Natural killer cell (primary cell): ENCODE measurements at regions not wholly inside any gene's neighbourhood (a gene's known extent, or its start where the extent isn't known, plus 50 kb on each side); places are given as distances from the start of the nearest gene placed in this dataset.

ENCODE experiments used
- ATAC-seq, 3 donors: fragments of 150-1000 bp in 2 of 3; fragments of 200-7000 bp in 1 of 3; cut with Tn5 transposase; 1 replicate in 1 of 3; 2 replicates in 2 of 3; pipeline ENCODE4 v1.10.0; 2021; ENCODE audit warnings: mild to moderate bottlenecking in 2 of 3, moderate library complexity in 2 of 3
- DNase-seq, 2 donors: peaks; one replicate each; pipeline versions ENCODE4 v3.0.0 to v3.0.0-alpha.2; 2013 to 2021; ENCODE audit warnings: mixed read lengths in 1 of 2
- H3K27ac ChIP-seq: one replicate; pipeline ENCODE4 v1.5.1; 2013; ENCODE audit warnings: mild to moderate bottlenecking, low read length
- H3K27me3 ChIP-seq: one replicate; pipeline ENCODE4 v1.6.1; 2013; ENCODE audit warnings: low read length; ENCODE audit not compliant: control insufficient read depth, insufficient read depth
- H3K36me3 ChIP-seq: one replicate; pipeline ENCODE4 v1.6.1; 2013; ENCODE audit warnings: low read length; ENCODE audit not compliant: control insufficient read depth, insufficient read depth
- H3K4me1 ChIP-seq: one replicate; pipeline ENCODE4 v1.6.1; 2013; ENCODE audit warnings: low read length; ENCODE audit not compliant: control insufficient read depth, insufficient read depth
- H3K4me3 ChIP-seq: one replicate; pipeline ENCODE4 v1.5.1; 2013; ENCODE audit warnings: low read length
- H3K9me3 ChIP-seq: one replicate; pipeline ENCODE4 v1.6.1; 2013; ENCODE audit warnings: low read length; ENCODE audit not compliant: control insufficient read depth, insufficient read depth
- H3K27ac Mint-ChIP-seq, 2 donors: one replicate each; pipeline ENCODE4 v1.8.0; 2022; ENCODE audit warnings: mild to moderate bottlenecking in 2 of 2, mixed read lengths in 2 of 2, moderate library complexity in 1 of 2
- H3K27me3 Mint-ChIP-seq, 2 donors: one replicate each; pipeline ENCODE4 v1.8.0; 2022; ENCODE audit warnings: low read depth in 2 of 2, mixed read lengths in 2 of 2
- H3K36me3 Mint-ChIP-seq: one replicate; pipeline ENCODE4 v1.8.0; 2022; ENCODE audit warnings: mixed read lengths
- H3K4me1 Mint-ChIP-seq, 2 donors: one replicate each; pipeline ENCODE4 v1.8.0; 2022; ENCODE audit warnings: mixed read lengths in 2 of 2
- H3K4me3 Mint-ChIP-seq: one replicate; pipeline ENCODE4 v1.8.0; 2022; ENCODE audit warnings: mild to moderate bottlenecking, moderate library complexity, mixed read lengths
- H3K9me3 Mint-ChIP-seq, 2 donors: one replicate each; pipeline ENCODE4 v1.8.0; 2022; ENCODE audit warnings: mixed read lengths in 2 of 2
- WGBS: methylation state at CpG from one replicate; pipeline ENCODE4 v1.1.7; 2013; ENCODE audit warnings: missing lambda C conversion rate; ENCODE audit not compliant: insufficient coverage; 5-methylcytosine and 5-hydroxymethylcytosine counted together
- intact Hi-C: fragments of 100-400 bp; cut with micrococcal nuclease; formaldehyde crosslinking; loops from one replicate; pipeline ENCODE4 v1.14.2; 2022
- TF ChIP-seq, protein P1 (sequence below): fragments of 200-600 bp; IDR thresholded peaks from one replicate; pipeline ENCODE4 v1.8.0; 2022; ENCODE audit warnings: antibody characterized with exemption

DNA sequence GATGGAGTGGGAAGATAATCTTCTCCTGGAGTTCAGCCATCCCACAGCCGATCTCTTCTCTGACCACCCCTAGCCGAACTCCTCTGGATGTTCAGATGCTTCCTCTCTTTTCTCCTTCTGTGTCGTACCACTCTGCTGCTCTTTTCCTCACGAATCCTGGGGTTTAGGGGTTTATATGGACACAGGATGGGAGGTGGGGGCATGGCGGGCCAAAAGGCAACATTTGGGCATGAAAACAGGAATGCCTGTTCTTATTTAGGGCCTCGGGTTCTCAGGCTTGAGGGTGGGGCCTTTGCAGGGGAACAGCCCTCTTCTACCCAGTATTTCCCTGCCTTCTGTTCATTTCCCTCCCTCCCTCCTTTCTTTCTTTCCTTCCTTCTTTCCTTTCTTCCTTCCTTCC, 112.7 kb downstream of the SLC35B3 start:
- Mint-ChIP-seq H3K27me3 (no peaks in the 10 kb centered on the region), H3K4me1 (no peaks in the 10 kb centered on the region), H3K27ac (no peak overlapping the region), H3K36me3 (no peaks in the 10 kb centered on the region), H3K9me3 (peaks cover 0 to 6% of the 10 kb centered on the region in 2 donors), H3K4me3 (no peak overlapping the region)
- WGBS, result 84% methylated on average over 4 of the region's 6 CpGs
- no peak overlapping the region for H3K27ac ChIP-seq
- no peaks in the 10 kb centered on the region for H3K27me3 ChIP-seq
- no peak for ATAC-seq
- H3K4me3 ChIP-seq, result no peak overlapping the region
- intact Hi-C loops, result no loop called here
- no peaks in the 10 kb centered on the region for H3K36me3 ChIP-seq
- no peaks in the 10 kb centered on the region for H3K9me3 ChIP-seq
- no peaks in the 10 kb centered on the region for H3K4me1 ChIP-seq
- TF ChIP-seq, protein P1, sequence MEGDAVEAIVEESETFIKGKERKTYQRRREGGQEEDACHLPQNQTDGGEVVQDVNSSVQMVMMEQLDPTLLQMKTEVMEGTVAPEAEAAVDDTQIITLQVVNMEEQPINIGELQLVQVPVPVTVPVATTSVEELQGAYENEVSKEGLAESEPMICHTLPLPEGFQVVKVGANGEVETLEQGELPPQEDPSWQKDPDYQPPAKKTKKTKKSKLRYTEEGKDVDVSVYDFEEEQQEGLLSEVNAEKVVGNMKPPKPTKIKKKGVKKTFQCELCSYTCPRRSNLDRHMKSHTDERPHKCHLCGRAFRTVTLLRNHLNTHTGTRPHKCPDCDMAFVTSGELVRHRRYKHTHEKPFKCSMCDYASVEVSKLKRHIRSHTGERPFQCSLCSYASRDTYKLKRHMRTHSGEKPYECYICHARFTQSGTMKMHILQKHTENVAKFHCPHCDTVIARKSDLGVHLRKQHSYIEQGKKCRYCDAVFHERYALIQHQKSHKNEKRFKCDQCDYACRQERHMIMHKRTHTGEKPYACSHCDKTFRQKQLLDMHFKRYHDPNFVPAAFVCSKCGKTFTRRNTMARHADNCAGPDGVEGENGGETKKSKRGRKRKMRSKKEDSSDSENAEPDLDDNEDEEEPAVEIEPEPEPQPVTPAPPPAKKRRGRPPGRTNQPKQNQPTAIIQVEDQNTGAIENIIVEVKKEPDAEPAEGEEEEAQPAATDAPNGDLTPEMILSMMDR, result no peak
- DNase-seq, result no peak

DNA sequence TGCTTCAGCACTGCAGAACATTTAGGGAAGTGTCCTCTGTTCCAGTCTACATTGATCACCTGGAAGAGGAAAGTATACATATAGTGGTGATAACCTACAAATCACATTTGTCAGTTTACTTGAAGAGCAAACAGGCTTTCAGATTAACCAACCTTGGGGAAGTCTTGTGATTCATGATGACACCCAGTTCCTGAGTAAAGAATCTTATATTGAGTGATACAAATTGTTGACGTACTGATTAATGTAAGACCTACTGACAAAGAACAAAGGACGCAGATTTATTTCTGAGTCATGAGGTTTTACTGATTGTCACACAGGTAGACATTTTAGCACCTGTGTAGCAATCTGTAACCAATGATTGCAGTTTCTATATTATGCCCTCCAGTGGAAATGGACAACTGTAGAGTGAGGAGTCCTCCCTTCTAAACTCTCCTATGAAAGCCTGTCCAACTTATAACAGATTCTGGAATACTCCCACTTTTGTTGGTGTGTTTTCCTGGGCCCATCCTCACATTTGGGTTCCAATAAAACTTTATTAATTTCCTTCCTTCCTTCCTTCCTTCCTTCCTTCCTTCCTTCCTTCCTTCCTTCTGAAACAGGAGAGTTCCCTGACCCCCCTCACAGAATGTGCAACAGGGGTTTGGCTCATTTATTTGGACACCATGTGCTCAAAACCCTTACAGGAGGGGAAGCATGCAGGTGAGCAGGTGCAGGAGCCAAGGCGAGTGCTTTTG, 113.5 kb downstream of the SLC35B3 start:
- no peaks in the 10 kb centered on the region for H3K27me3 Mint-ChIP-seq
- H3K27ac Mint-ChIP-seq, result no peak overlapping the region
- Histone ChIP-seq H3K27ac (no peak overlapping the region), H3K36me3 (no peaks in the 10 kb centered on the region), H3K4me1 (no peaks in the 10 kb centered on the region), H3K9me3 (no peaks in the 10 kb centered on the region), H3K27me3 (no peaks in the 10 kb centered on the region), H3K4me3 (no peak overlapping the region)
- H3K4me1 Mint-ChIP-seq, result no peaks in the 10 kb centered on the region
- H3K4me3 Mint-ChIP-seq, result no peak overlapping the region
- TF ChIP-seq, protein P1, result no peak
- intact Hi-C loops, result no loop called here
- no peaks in the 10 kb centered on the region for H3K36me3 Mint-ChIP-seq
- peaks cover 0 to 6% of the 10 kb centered on the region in 2 donors for H3K9me3 Mint-ChIP-seq
- no peak for ATAC-seq
- 87% methylated on average over 3 of the region's 3 CpGs for WGBS
- DNase-seq, result no peak

DNA sequence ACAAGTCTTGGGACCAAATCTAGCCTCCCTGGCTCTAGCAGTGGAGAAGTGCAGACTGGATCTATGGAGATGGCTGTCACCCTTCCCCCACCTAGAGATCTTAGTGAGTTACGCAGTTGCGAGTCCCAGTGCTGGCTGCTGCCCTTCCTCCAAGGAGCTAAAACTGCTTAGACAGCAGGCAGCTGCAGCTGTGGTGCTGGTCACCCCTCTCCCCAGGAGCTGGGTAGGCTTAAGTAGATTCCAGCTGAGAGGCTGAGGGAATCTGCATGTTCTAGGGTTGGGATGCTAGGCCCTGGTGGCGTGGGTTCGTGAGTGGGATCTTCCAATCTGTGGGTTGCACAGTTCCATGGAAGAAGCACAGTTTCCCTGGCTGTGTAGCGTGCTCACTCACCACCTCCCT, 120.2 kb downstream of the SLC35B3 start:
- Mint-ChIP-seq H3K4me3 (no peak overlapping the region), H3K36me3 (no peaks in the 10 kb centered on the region)

More for the DNA sequence above, 120.2 kb downstream of the SLC35B3 start:
- intact Hi-C loops, result no loop called here
- TF ChIP-seq, protein P1, result no peak
- no peaks in the 10 kb centered on the region for H3K4me1 ChIP-seq
- WGBS, result 85% methylated on average over 5 of the region's 5 CpGs
- H3K27ac ChIP-seq, result no peak overlapping the region
- Mint-ChIP-seq H3K4me1 (no peaks in the 10 kb centered on the region), H3K27ac (no peak overlapping the region), H3K27me3 (peaks cover 0 to 2% of the 10 kb centered on the region in 2 donors), H3K9me3 (peaks cover 7 to 9% of the 10 kb centered on the region in 2 donors)
- DNase-seq (no peak), ATAC-seq (no peak)
- H3K27me3 ChIP-seq, result no peaks in the 10 kb centered on the region
- no peak overlapping the region for H3K4me3 ChIP-seq
- no peaks in the 10 kb centered on the region for H3K9me3 ChIP-seq
- no peaks in the 10 kb centered on the region for H3K36me3 ChIP-seq
